Neural cell (in vitro differentiated cells): ENCODE measurements at regions not wholly inside any gene's neighbourhood (a gene's known extent, or its start where the extent isn't known, plus 50 kb on each side); places are given as distances from the start of the nearest gene placed in this dataset.

Experiments used
- H2AFZ ChIP-seq: fragments of 200-600, 300-800 bp; sonication (generic), shearing (Covaris generic); 2 replicates; pipeline ENCODE4 v1.6.0; 2014; ENCODE audit warnings: low read depth, mild to moderate bottlenecking, antibody characterized with exemption, low read length, moderate library complexity
- H3F3A ChIP-seq: fragments of 200-600 bp; shearing (Covaris generic); 2 replicates; pipeline ENCODE4 v1.6.1; 2016; ENCODE audit warnings: mild to moderate bottlenecking, moderate library complexity, mixed read lengths, antibody characterized with exemption, low read length; ENCODE audit not compliant: insufficient read depth, poor library complexity, severe bottlenecking
- H3K27ac ChIP-seq: fragments of 200-600, 300-800 bp; sonication (generic), shearing (Covaris generic); 2 replicates; pipeline ENCODE4 v1.5.1; 2014; ENCODE audit warnings: mild to moderate bottlenecking, low read length, moderate library complexity
- H3K27me3 ChIP-seq: fragments of 300-800, 200-600 bp; sonication (generic), shearing (Covaris generic); 2 replicates; pipeline ENCODE4 v1.6.0; 2014; ENCODE audit warnings: mild to moderate bottlenecking, low read depth, low read length, moderate library complexity; ENCODE audit not compliant: insufficient read depth
- H3K36me3 ChIP-seq: fragments of 300-800, 200-600 bp; sonication (generic), shearing (Covaris generic); 2 replicates; pipeline ENCODE4 v1.5.1; 2014; ENCODE audit warnings: mild to moderate bottlenecking, antibody characterized with exemption, low read length, moderate library complexity; ENCODE audit not compliant: insufficient read depth
- H3K4me2 ChIP-seq: fragments of 300-800, 200-600 bp; sonication (generic), shearing (Covaris generic); 2 replicates; pipeline ENCODE4 v1.6.0; 2014; ENCODE audit warnings: mild to moderate bottlenecking, low read length
- H3K4me3 ChIP-seq: fragments of 300-800, 200-600 bp; sonication (generic), shearing (Covaris generic); 2 replicates; pipeline ENCODE4 v1.5.1; 2014; ENCODE audit warnings: mild to moderate bottlenecking, low read length, moderate library complexity
- H3K79me2 ChIP-seq: fragments of 200-600 bp; shearing (Covaris generic); replicated peaks from 2 replicates; pipeline ENCODE4 v1.6.0; 2014; ENCODE audit warnings: mild to moderate bottlenecking, low read length, moderate library complexity; ENCODE audit not compliant: insufficient read depth
- H3K9ac ChIP-seq: fragments of 300-800, 200-600 bp; sonication (generic), shearing (Covaris generic); 2 replicates; pipeline ENCODE4 v1.6.1; 2016; ENCODE audit warnings: mild to moderate bottlenecking, low read length, mixed read lengths
- H3K9me2 ChIP-seq: fragments of 200-600 bp; shearing (Covaris generic); 2 replicates; pipeline ENCODE4 v1.6.1; 2016; ENCODE audit warnings: mild to moderate bottlenecking, low read length, mixed read lengths; ENCODE audit not compliant: insufficient read depth
- H3K9me3 ChIP-seq: fragments of 200-600, 300-800 bp; sonication (generic), shearing (Covaris generic); 2 replicates; pipeline ENCODE4 v1.6.1; 2016; ENCODE audit warnings: mild to moderate bottlenecking, mixed run types, low read length, moderate library complexity, mixed read lengths
- H4K20me1 ChIP-seq: fragments of 200-600 bp; shearing (Covaris generic); 2 replicates; pipeline ENCODE4 v1.6.1; 2016; ENCODE audit warnings: mild to moderate bottlenecking, mixed run types; ENCODE audit not compliant: insufficient read depth
- EP300 ChIP-seq: fragments of 450-650 bp; conservative IDR thresholded peaks from 2 replicates; pipeline ENCODE4 v1.6.1; 2014; ENCODE audit warnings: antibody characterized with exemption, mild to moderate bottlenecking, moderate library complexity; ENCODE audit not compliant: poor library complexity, severe bottlenecking
- EZH2 ChIP-seq: fragments of 200-600, 300-800 bp; shearing (Covaris generic), sonication (generic); IDR thresholded peaks from 2 replicates; pipeline ENCODE4 v1.6.1; 2014; ENCODE audit warnings: antibody characterized with exemption, low read length, borderline replicate concordance, mild to moderate bottlenecking; ENCODE audit not compliant: insufficient read depth, poor library complexity, severe bottlenecking
- MXI1 ChIP-seq: fragments of 450-650 bp; conservative IDR thresholded peaks from 2 replicates; pipeline ENCODE4 v1.6.1; 2014; ENCODE audit warnings: antibody characterized with exemption, mild to moderate bottlenecking; ENCODE audit not compliant: poor library complexity, severe bottlenecking
- POLR2AphosphoS5 ChIP-seq: IDR thresholded peaks from 2 replicates; pipeline ENCODE4 v1.6.1; 2012
- RAD21 ChIP-seq: fragments of 450-650 bp; conservative IDR thresholded peaks from 2 replicates; pipeline ENCODE4 v1.6.1; 2014; ENCODE audit warnings: antibody characterized with exemption, mild to moderate bottlenecking, moderate library complexity
- SMC3 ChIP-seq: fragments of 450-650 bp; conservative IDR thresholded peaks from 2 replicates; pipeline ENCODE4 v1.6.1; 2014; ENCODE audit warnings: antibody characterized with exemption, mild to moderate bottlenecking, moderate library complexity; ENCODE audit not compliant: poor library complexity
- TAF1 ChIP-seq: IDR thresholded peaks from 2 replicates; pipeline ENCODE4 v1.6.1; 2012; ENCODE audit warnings: low read depth
- TF ChIP-seq, protein P1 (sequence below): IDR thresholded peaks from 2 replicates; pipeline ENCODE4 v1.6.1; 2012; ENCODE audit warnings: borderline replicate concordance
- TF ChIP-seq, protein P2 (sequence below): fragments of 450-650 bp; IDR thresholded peaks from 2 replicates; pipeline ENCODE4 v1.5.1; 2014; ENCODE audit warnings: antibody characterized with exemption, mild to moderate bottlenecking, moderate library complexity; ENCODE audit not compliant: poor library complexity, severe bottlenecking

DNA sequence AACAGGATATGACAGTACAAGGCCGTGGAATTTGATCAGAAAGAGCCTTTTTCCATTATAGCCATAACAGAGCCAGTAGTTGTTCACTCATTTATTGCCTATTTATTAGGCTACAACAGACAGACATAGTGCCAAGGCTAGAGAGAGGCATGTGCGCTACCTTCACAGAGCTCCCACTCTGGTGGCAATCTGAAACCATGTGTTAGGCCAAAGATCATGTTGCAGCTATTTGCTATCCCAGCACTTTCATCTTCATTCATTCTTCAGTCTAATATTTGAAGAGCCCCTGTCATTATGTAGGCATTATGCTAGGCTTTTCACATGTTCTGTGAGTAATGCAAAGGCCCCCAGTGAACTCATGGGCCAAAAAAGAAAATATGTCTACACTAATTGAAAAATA is 404.8 kb downstream of the IGSF11 start:
- no peak overlapping the region for H3K4me2 ChIP-seq
- no peaks in the 10 kb centered on the region for H3K79me2 ChIP-seq
- H3K27ac ChIP-seq: no peak overlapping the region
- no peaks in the 10 kb centered on the region for H4K20me1 ChIP-seq
- no peaks in the 10 kb centered on the region for H3K27me3 ChIP-seq
- H3K9ac ChIP-seq: no peak overlapping the region
- no peak overlapping the region for H3K4me3 ChIP-seq
- no peak overlapping the region for H2AFZ ChIP-seq
- no peaks in the 10 kb centered on the region for H3K36me3 ChIP-seq
- H3K9me2 ChIP-seq: no peaks in the 10 kb centered on the region
- no peaks in the 10 kb centered on the region for H3K9me3 ChIP-seq
- TF ChIP-seq MXI1 (no peak), TAF1 (no peak), POLR2AphosphoS5 (no peak), SMC3 (no peak), RAD21 (no peak)
- TF ChIP-seq, protein P1, sequence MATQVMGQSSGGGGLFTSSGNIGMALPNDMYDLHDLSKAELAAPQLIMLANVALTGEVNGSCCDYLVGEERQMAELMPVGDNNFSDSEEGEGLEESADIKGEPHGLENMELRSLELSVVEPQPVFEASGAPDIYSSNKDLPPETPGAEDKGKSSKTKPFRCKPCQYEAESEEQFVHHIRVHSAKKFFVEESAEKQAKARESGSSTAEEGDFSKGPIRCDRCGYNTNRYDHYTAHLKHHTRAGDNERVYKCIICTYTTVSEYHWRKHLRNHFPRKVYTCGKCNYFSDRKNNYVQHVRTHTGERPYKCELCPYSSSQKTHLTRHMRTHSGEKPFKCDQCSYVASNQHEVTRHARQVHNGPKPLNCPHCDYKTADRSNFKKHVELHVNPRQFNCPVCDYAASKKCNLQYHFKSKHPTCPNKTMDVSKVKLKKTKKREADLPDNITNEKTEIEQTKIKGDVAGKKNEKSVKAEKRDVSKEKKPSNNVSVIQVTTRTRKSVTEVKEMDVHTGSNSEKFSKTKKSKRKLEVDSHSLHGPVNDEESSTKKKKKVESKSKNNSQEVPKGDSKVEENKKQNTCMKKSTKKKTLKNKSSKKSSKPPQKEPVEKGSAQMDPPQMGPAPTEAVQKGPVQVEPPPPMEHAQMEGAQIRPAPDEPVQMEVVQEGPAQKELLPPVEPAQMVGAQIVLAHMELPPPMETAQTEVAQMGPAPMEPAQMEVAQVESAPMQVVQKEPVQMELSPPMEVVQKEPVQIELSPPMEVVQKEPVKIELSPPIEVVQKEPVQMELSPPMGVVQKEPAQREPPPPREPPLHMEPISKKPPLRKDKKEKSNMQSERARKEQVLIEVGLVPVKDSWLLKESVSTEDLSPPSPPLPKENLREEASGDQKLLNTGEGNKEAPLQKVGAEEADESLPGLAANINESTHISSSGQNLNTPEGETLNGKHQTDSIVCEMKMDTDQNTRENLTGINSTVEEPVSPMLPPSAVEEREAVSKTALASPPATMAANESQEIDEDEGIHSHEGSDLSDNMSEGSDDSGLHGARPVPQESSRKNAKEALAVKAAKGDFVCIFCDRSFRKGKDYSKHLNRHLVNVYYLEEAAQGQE: no peak
- TF ChIP-seq, protein P2, sequence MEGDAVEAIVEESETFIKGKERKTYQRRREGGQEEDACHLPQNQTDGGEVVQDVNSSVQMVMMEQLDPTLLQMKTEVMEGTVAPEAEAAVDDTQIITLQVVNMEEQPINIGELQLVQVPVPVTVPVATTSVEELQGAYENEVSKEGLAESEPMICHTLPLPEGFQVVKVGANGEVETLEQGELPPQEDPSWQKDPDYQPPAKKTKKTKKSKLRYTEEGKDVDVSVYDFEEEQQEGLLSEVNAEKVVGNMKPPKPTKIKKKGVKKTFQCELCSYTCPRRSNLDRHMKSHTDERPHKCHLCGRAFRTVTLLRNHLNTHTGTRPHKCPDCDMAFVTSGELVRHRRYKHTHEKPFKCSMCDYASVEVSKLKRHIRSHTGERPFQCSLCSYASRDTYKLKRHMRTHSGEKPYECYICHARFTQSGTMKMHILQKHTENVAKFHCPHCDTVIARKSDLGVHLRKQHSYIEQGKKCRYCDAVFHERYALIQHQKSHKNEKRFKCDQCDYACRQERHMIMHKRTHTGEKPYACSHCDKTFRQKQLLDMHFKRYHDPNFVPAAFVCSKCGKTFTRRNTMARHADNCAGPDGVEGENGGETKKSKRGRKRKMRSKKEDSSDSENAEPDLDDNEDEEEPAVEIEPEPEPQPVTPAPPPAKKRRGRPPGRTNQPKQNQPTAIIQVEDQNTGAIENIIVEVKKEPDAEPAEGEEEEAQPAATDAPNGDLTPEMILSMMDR: no peak
- H3F3A ChIP-seq: no peaks in the 10 kb centered on the region

DNA sequence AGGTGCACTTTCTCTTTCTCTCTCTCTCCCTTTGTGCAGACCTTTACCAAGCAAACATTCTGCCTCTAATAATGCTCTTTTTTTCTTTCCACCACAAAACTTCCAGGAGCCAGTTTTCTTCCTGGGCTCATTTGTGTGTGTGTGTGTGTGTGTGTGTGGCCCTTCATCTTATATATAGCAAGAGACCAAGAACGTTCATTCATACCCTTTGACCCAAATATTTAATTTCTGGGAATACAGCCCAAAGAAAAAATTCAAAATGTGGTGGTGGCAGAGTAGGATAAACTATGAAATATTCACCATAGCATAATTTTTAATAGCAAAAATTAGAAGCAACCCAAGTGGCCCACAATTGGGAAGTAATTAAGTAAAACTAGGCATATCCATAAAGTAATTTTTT is 398.9 kb downstream of the IGSF11 start:
- Histone ChIP-seq H3K9ac (no peak overlapping the region), H3K27me3 (no peaks in the 10 kb centered on the region), H3K36me3 (no peaks in the 10 kb centered on the region), H3K9me2 (no peaks in the 10 kb centered on the region), H3K79me2 (no peaks in the 10 kb centered on the region), H3K4me2 (no peak overlapping the region), H3K9me3 (no peaks in the 10 kb centered on the region), H3K4me3 (no peak overlapping the region), H3K27ac (no peak overlapping the region), H4K20me1 (no peaks in the 10 kb centered on the region), H2AFZ (no peak overlapping the region), H3F3A (no peaks in the 10 kb centered on the region)
- TF ChIP-seq TAF1: no peak
- TF ChIP-seq MXI1: no peak
- TF ChIP-seq EZH2: no peak
- no peak for TF ChIP-seq EP300
- TF ChIP-seq, protein P1: no peak
- no peak for TF ChIP-seq SMC3
- TF ChIP-seq, protein P2: no peak
- TF ChIP-seq RAD21: no peak
- no peak for TF ChIP-seq POLR2AphosphoS5
